Caco-2 (cell line): ENCODE measurements at regions not wholly inside any gene's neighbourhood (a gene's known extent, or its start where the extent isn't known, plus 50 kb on each side); places are given as distances from the start of the nearest gene placed in this dataset.

ENCODE experiments used
- BruUV-seq: library from RNA; stranded (reverse); fragments of 400-500 nt; replicated peaks from 2 replicates; lab custom pipeline; 2021; lab: Mats Ljungman, UMichigan
- CTCF ChIA-PET: fragments of 300-600 bp; sonication (Branson Sonifier 250); formaldehyde crosslinking; loops from one replicate; lab custom pipeline; 2022; ENCODE audit warnings: antibody characterized with exemption; lab: Charles Lee
- POLR2A ChIA-PET: fragments of 300-600 bp; sonication (Branson Sonifier 250); formaldehyde crosslinking; loops from one replicate; lab custom pipeline; 2022; ENCODE audit warnings: antibody characterized with exemption; lab: Charles Lee
- DNase-seq, 2 experiments: peaks; one replicate each; pipeline versions ENCODE4 v3.0.0 to v3.0.0-alpha.2; 2020 to 2022
- H3K27me3 ChIP-seq: replicated peaks from 2 replicates; pipeline ENCODE4 v1.6.0; 2011; ENCODE audit warnings: low read length; ENCODE audit not compliant: control insufficient read depth, insufficient read depth
- H3K36me3 ChIP-seq: 2 replicates; pipeline ENCODE4 v1.5.1; 2011; ENCODE audit warnings: low read length; ENCODE audit not compliant: control insufficient read depth, insufficient read depth
- H3K4me1 ChIP-seq: fragments of 250-450 bp; sonication (Bioruptor Pico); 2 replicates; pipeline ENCODE4 v1.5.1; 2020; ENCODE audit warnings: mild to moderate bottlenecking
- H3K4me3 ChIP-seq: 2 replicates; pipeline ENCODE4 v1.5.1; 2011; ENCODE audit warnings: low read depth, mild to moderate bottlenecking, control low read depth, low read length
- H3K9me3 ChIP-seq: fragments of 250-450 bp; sonication (Bioruptor Pico); 2 replicates; pipeline ENCODE4 v1.5.1; 2020; ENCODE audit warnings: mild to moderate bottlenecking, moderate library complexity
- H3K27ac Mint-ChIP-seq: one replicate; pipeline ENCODE4 v1.8.0; 2022; ENCODE audit warnings: mixed read lengths; ENCODE audit not compliant: unreplicated experiment
- H3K27me3 Mint-ChIP-seq: one replicate; pipeline ENCODE4 v1.8.0; 2022; ENCODE audit warnings: mixed read lengths; ENCODE audit not compliant: insufficient read depth, unreplicated experiment
- H3K36me3 Mint-ChIP-seq: one replicate; pipeline ENCODE4 v1.8.0; 2022; ENCODE audit warnings: mild to moderate bottlenecking, mixed read lengths; ENCODE audit not compliant: insufficient read depth, unreplicated experiment
- H3K4me1 Mint-ChIP-seq: one replicate; pipeline ENCODE4 v1.8.0; 2022; ENCODE audit warnings: low read depth, mixed read lengths; ENCODE audit not compliant: unreplicated experiment
- H3K4me3 Mint-ChIP-seq: one replicate; pipeline ENCODE4 v1.8.0; 2022; ENCODE audit warnings: mild to moderate bottlenecking, moderate library complexity, mixed read lengths; ENCODE audit not compliant: unreplicated experiment
- H3K9me3 Mint-ChIP-seq: one replicate; pipeline ENCODE4 v1.8.0; 2022; ENCODE audit warnings: mixed read lengths; ENCODE audit not compliant: unreplicated experiment
- CTCF ChIP-seq, 2 experiments: fragments of 200-600 bp in 1 of 2; IDR thresholded peaks; 1 replicate in 1 of 2; 2 replicates in 1 of 2; pipeline versions ENCODE4 v1.5.1 to v1.8.0; 2011 to 2022; ENCODE audit warnings: antibody characterized with exemption in 1 of 2, control low read depth in 1 of 2, inconsistent platforms in 1 of 2, low read depth in 1 of 2, low read length in 1 of 2, mild to moderate bottlenecking in 1 of 2, moderate library complexity in 1 of 2; ENCODE audit not compliant: insufficient read depth in 1 of 2, severe bottlenecking in 1 of 2, unreplicated experiment in 1 of 2
- intact Hi-C: fragments of 100-400 bp; cut with micrococcal nuclease; formaldehyde crosslinking; loops from one replicate; pipeline ENCODE4 v1.10.0; 2022; ENCODE audit not compliant: unreplicated experiment

GRCh38 chr10:62727934-62728333, 76.6 kb upstream of the ADO start:
- intact Hi-C loops, result no loop called here
- H3K4me3 ChIP-seq, result no peak overlapping the region
- no peaks in the 10 kb centered on the region for H3K27me3 ChIP-seq
- H3K27ac Mint-ChIP-seq, result no peak overlapping the region
- DNase-seq, result no peak
- peaks cover 22% of the 10 kb centered on the region for H3K27me3 Mint-ChIP-seq
- no peaks in the 10 kb centered on the region for H3K36me3 ChIP-seq
- CTCF ChIA-PET, result no interaction called here
- POLR2A ChIA-PET, result no interaction called here
- no peaks in the 10 kb centered on the region for H3K9me3 ChIP-seq
- H3K4me1 Mint-ChIP-seq, result no peaks in the 10 kb centered on the region
- no peak for TF ChIP-seq CTCF (IDR thresholded peaks at IDR 0.05; ENCODE audit: insufficient read depth in 1 of 2, low read depth in 1 of 2, low read length in 1 of 2, severe bottlenecking in 1 of 2, unreplicated experiment in 1 of 2)
- H3K4me1 ChIP-seq, result no peaks in the 10 kb centered on the region
- no peak overlapping the region for H3K4me3 Mint-ChIP-seq
- no peaks in the 10 kb centered on the region for H3K36me3 Mint-ChIP-seq
- no peaks in the 10 kb centered on the region for H3K9me3 Mint-ChIP-seq
- BruUV-seq, result no TSS peak

- no peaks in the 10 kb centered on the region for H3K36me3 ChIP-seq
- peaks cover 19% of the 10 kb centered on the region for H3K27me3 Mint-ChIP-seq
- H3K4me1 ChIP-seq, result no peaks in the 10 kb centered on the region
- DNase-seq, result no peak
- no peak overlapping the region for H3K27ac Mint-ChIP-seq
- no peak for TF ChIP-seq CTCF (IDR thresholded peaks at IDR 0.05; ENCODE audit: insufficient read depth in 1 of 2, low read depth in 1 of 2, low read length in 1 of 2, severe bottlenecking in 1 of 2, unreplicated experiment in 1 of 2)
- no peak overlapping the region for H3K4me3 Mint-ChIP-seq
- H3K4me1 Mint-ChIP-seq, result no peaks in the 10 kb centered on the region
- POLR2A ChIA-PET, result no interaction called here
- no peaks in the 10 kb centered on the region for H3K9me3 ChIP-seq
- H3K9me3 Mint-ChIP-seq, result no peaks in the 10 kb centered on the region
- intact Hi-C loops, result no loop called here
- no peak overlapping the region for H3K4me3 ChIP-seq
- CTCF ChIA-PET, result no interaction called here
- no peaks in the 10 kb centered on the region for H3K36me3 Mint-ChIP-seq
- BruUV-seq, result no TSS peak
- no peaks in the 10 kb centered on the region for H3K27me3 ChIP-seq
Observed at GRCh38 chr10:62728479-62728878, 76.0 kb upstream of the ADO start.

- no peaks in the 10 kb centered on the region for H3K4me1 ChIP-seq
- no peak overlapping the region for H3K4me3 ChIP-seq
- intact Hi-C loops, result loop anchor here (5.0 kb wide), 1 partner anchor 164 kb away; no protein-coding TSS in a partner anchor
- no peak for DNase-seq
- H3K4me3 Mint-ChIP-seq, result no peak overlapping the region
- no peak for TF ChIP-seq CTCF (IDR thresholded peaks at IDR 0.05; ENCODE audit: insufficient read depth in 1 of 2, low read depth in 1 of 2, low read length in 1 of 2, severe bottlenecking in 1 of 2, unreplicated experiment in 1 of 2)
- ChIA-PET CTCF (no interaction called here), POLR2A (no interaction called here)
- no peaks in the 10 kb centered on the region for H3K27me3 ChIP-seq
- H3K36me3 Mint-ChIP-seq, result no peaks in the 10 kb centered on the region
- no peaks in the 10 kb centered on the region for H3K9me3 Mint-ChIP-seq
- no peaks in the 10 kb centered on the region for H3K9me3 ChIP-seq
- BruUV-seq, result no TSS peak
- no peak overlapping the region for H3K27ac Mint-ChIP-seq
- no peaks in the 10 kb centered on the region for H3K36me3 ChIP-seq
- peaks cover 3% of the 10 kb centered on the region for H3K27me3 Mint-ChIP-seq
- no peaks in the 10 kb centered on the region for H3K4me1 Mint-ChIP-seq
Observed at GRCh38 chr10:62732841-62733653, 71.5 kb upstream of the ADO start.
